H1 (cell line): ENCODE measurements at regions not wholly inside any gene's neighbourhood (a gene's known extent, or its start where the extent isn't known, plus 50 kb on each side); places are given as distances from the start of the nearest gene placed in this dataset.

ENCODE experiments used
- RNF2 ChIP-seq: fragments of 200-900, 300-1000 bp; sonication (generic); IDR thresholded peaks from 2 replicates; pipeline ENCODE4 v1.7.1; 2016; ENCODE audit warnings: borderline replicate concordance, low read depth, mild to moderate bottlenecking, antibody characterized with exemption, low read length; ENCODE audit not compliant: poor library complexity, severe bottlenecking; ENCODE audit errors: missing control alignments
- SIN3A ChIP-seq, 2 experiments: IDR thresholded peaks in 1 of 2; conservative IDR thresholded peaks in 1 of 2; 2 replicates each; pipeline ENCODE4 v1.6.1; 2011 to 2012; ENCODE audit warnings: low read length in 2 of 2, improper control_type of control experiment in 1 of 2, low read depth in 1 of 2, mild to moderate bottlenecking in 1 of 2

DNA sequence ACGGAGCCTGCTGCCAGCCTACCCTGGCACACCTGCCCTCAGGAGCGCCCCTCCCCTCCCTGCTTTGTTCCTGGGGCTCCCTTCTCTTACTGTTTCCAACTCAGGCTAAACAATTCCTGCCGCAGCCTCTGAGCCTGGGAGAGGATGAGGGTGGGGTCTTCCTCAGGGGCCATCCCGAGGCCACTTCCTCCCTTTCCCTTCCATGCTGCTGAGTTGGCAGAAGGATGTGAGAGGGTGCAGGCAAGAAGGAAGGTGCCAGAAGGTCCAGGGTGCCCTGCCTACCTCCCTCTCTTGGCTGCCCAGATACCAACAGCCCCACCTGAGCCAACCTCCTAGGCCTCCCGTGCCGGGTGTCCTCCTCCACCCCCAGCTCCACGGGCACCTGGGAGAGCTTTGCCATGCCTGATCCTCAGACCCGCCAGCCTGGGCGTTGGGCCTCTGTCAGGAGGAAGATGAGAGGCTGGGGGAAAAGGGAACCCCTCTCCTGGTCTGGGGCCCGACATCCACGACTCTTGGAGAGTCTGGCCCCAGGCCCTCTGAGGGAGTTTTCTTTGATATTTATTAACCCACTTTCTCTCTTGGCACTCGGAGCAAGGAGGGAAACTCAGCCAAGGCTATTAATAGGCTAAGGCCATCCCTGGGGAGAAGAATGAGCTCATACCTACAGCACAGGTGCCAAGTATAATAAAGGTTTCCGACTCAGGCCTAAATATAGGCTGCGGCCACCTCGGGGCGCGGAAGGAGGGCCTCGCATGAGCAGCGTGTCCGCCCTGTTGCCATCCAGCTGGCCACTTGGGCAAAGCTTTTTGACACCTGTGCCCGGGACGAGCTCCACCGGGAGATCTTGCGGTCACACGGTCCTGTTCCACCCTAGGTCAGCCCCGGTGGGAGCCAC, 232.0 kb downstream of the ENGASE start (continued):
- TF ChIP-seq RNF2 (no peak), SIN3A (conservative IDR thresholded peaks at IDR 0.05 in 1 of 2, IDR thresholded peaks at IDR 0.05 in 1 of 2; ENCODE audit: low read depth in 1 of 2, low read length in 2 of 2) (no peak)
- TF ChIP-seq, all 59 proteins: peak for 0
